ENCODE measurements at regions not wholly inside any gene's neighbourhood (a gene's known extent, or its start where the extent isn't known, plus 50 kb on each side); places are given as distances from the start of the nearest gene placed in this dataset.

DNA sequence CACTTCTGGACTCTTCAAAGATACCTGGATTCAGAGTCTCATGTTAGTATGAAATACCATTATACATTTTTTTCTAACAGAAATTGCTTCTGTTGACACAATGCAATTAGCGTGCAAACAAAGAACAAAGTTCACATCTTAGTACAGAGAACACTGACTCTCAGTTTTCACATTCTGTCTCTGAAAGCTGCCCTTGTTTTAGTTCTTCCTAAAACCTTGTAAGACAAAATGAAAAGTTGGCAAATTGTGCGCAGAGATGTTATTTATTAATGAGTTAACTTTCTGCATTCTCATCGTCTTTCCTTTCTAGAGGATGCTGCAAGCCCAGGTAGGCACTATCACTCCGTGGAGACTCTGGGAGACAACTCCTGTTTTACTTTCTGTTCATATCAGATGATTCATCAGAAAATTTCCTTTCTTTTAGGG lies 377.3 kb upstream of the POU3F3 start (continued):
- TF ChIP-seq, protein P1, sequence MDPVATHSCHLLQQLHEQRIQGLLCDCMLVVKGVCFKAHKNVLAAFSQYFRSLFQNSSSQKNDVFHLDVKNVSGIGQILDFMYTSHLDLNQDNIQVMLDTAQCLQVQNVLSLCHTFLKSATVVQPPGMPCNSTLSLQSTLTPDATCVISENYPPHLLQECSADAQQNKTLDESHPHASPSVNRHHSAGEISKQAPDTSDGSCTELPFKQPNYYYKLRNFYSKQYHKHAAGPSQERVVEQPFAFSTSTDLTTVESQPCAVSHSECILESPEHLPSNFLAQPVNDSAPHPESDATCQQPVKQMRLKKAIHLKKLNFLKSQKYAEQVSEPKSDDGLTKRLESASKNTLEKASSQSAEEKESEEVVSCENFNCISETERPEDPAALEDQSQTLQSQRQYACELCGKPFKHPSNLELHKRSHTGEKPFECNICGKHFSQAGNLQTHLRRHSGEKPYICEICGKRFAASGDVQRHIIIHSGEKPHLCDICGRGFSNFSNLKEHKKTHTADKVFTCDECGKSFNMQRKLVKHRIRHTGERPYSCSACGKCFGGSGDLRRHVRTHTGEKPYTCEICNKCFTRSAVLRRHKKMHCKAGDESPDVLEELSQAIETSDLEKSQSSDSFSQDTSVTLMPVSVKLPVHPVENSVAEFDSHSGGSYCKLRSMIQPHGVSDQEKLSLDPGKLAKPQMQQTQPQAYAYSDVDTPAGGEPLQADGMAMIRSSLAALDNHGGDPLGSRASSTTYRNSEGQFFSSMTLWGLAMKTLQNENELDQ (CRISPR knock-in tag; IDR thresholded peaks at IDR 0.05; ENCODE audit: borderline replicate concordance): no peak
- TF ChIP-seq SOX6 (IDR thresholded peaks at IDR 0.05): no peak
- peak; percentile 77 for TF ChIP-seq SOX6 (CRISPR knock-in tag; IDR thresholded peaks at IDR 0.05)
- no peak for TF ChIP-seq SOX13 (IDR thresholded peaks at IDR 0.05)
- TF ChIP-seq SOX13 (CRISPR knock-in tag; conservative IDR thresholded peaks at IDR 0.05 in 1 of 2, IDR thresholded peaks at IDR 0.05 in 1 of 2): peak in 1 of 2 experiments; percentile 84; a peak in 2 of 4 replicates
- no peak for TF ChIP-seq AKNA (CRISPR knock-in tag; IDR thresholded peaks at IDR 0.05; ENCODE audit: borderline replicate concordance)
- TF ChIP-seq ZFAT (CRISPR knock-in tag; conservative IDR thresholded peaks at IDR 0.05): peak; percentile 93
- TF ChIP-seq TEAD3 (CRISPR knock-in tag; optimal IDR thresholded peaks at IDR 0.05; ENCODE audit: borderline replicate concordance): peak; percentile 41
- peak; percentile 80; the same call in 1 of the 2 replicates for TF ChIP-seq SOX5 (CRISPR knock-in tag; IDR thresholded peaks at IDR 0.05; ENCODE audit: borderline replicate concordance)
- no peak for TF ChIP-seq ZNF549 (CRISPR knock-in tag; IDR thresholded peaks at IDR 0.05)
- TF ChIP-seq RXRB (CRISPR knock-in tag; IDR thresholded peaks at IDR 0.05; ENCODE audit: borderline replicate concordance): peak; percentile 43; the same call in 1 of the 2 replicates
- TF ChIP-seq HDAC2 (CRISPR knock-in tag; IDR thresholded peaks at IDR 0.05): peak; percentile 54; the same call in 1 of the 2 replicates
- peak; percentile 85 for TF ChIP-seq ISL2 (CRISPR knock-in tag; IDR thresholded peaks at IDR 0.05)
- peak; percentile 61; the same call in 1 of the 2 replicates for TF ChIP-seq TARDBP (CRISPR knock-in tag; IDR thresholded peaks at IDR 0.05)
- TF ChIP-seq, protein P2, sequence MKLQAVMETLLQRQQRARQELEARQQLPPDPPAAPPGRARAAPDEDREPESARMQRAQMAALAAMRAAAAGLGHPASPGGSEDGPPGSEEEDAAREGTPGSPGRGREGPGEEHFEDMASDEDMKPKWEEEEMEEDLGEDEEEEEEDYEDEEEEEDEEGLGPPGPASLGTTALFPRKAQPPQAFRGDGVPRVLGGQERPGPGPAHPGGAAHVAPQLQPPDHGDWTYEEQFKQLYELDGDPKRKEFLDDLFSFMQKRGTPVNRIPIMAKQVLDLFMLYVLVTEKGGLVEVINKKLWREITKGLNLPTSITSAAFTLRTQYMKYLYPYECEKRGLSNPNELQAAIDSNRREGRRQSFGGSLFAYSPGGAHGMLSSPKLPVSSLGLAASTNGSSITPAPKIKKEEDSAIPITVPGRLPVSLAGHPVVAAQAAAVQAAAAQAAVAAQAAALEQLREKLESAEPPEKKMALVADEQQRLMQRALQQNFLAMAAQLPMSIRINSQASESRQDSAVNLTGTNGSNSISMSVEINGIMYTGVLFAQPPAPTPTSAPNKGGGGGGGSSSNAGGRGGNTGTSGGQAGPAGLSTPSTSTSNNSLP (IDR thresholded peaks at IDR 0.05; ENCODE audit: low read depth, low read length): peak; percentile 49; the same call in 1 of the 2 replicates
- TF ChIP-seq ZNF331 (CRISPR knock-in tag; IDR thresholded peaks at IDR 0.05): peak; percentile 44; the same call in 1 of the 2 replicates
- no peak for TF ChIP-seq ZNF580 (CRISPR knock-in tag; IDR thresholded peaks at IDR 0.05; ENCODE audit: borderline replicate concordance, low read depth)
- 0 out of 2 replicates have a peak, but pooled peaks have one; percentile 57 for TF ChIP-seq KDM6A (CRISPR knock-in tag; IDR thresholded peaks at IDR 0.05; ENCODE audit: low read depth)
- TF ChIP-seq MAFK (conservative IDR thresholded peaks at IDR 0.05 in 1 of 2, IDR thresholded peaks at IDR 0.05 in 1 of 2; ENCODE audit: low read length in 2 of 2): peak; percentile 48 to 59; a peak in 3 of 4 replicates
- TF ChIP-seq KLF16 (CRISPR knock-in tag; IDR thresholded peaks at IDR 0.05): 0 out of 4 replicates have a peak, but pooled peaks of 1 of the 2 experiments have one; percentile 40
- no peak for TF ChIP-seq ZNF572 (CRISPR knock-in tag; IDR thresholded peaks at IDR 0.05)
- TF ChIP-seq SIN3B (IDR thresholded peaks at IDR 0.05; ENCODE audit: low read length): no peak
- TF ChIP-seq NFIC (IDR thresholded peaks at IDR 0.05; ENCODE audit: low read length): peak; percentile 34; the same call in 1 of the 2 replicates
- no peak for TF ChIP-seq ZNF605 (CRISPR knock-in tag; IDR thresholded peaks at IDR 0.05)

All from HepG2 (cell line).